ENCODE measurements at regions not wholly inside any gene's neighbourhood (a gene's known extent, or its start where the extent isn't known, plus 50 kb on each side); places are given as distances from the start of the nearest gene placed in this dataset.
"Not testable (repeated sequence)": the region's sequence is repeated elsewhere in the genome, so short reads cannot be mapped to it uniquely, and the experiment has no call there.

GRCh38 chr6:152821525-152821924 is 70.9 kb downstream of the VIP start:
- intact Hi-C loops (cut with micrococcal nuclease; ENCODE audit: unreplicated experiment) = no loop called here
- POLR2A ChIA-PET (ENCODE audit: unreplicated experiment) = no interaction called here
- H3K4me3 ChIP-seq = no peak overlapping the region
- H3K36me3 ChIP-seq (ENCODE audit: low read depth) = no peaks in the 10 kb centered on the region
- H3K9me2 ChIP-seq (ENCODE audit: insufficient read depth) = no peaks in the 10 kb centered on the region
- no peaks in the 10 kb centered on the region for H3F3A ChIP-seq (ENCODE audit: insufficient read depth, low read depth)
- no peaks in the 10 kb centered on the region for H3K4me1 ChIP-seq (replicated peaks; ENCODE audit: insufficient read depth)
- H3K27ac ChIP-seq = no peak overlapping the region
- DNase-seq = no peak
- H3K4me2 ChIP-seq = no peak overlapping the region
- no peaks in the 10 kb centered on the region for H3K27me3 ChIP-seq (ENCODE audit: insufficient read depth, low read depth)
- no peak for TF ChIP-seq CTCF (conservative IDR thresholded peaks at IDR 0.05)
- TF ChIP-seq EZH2 (IDR thresholded peaks at IDR 0.05; ENCODE audit: low read depth) = no peak
- H3K9me3 ChIP-seq (ENCODE audit: insufficient read depth, low read depth) = no peaks in the 10 kb centered on the region
- H3K79me2 ChIP-seq (ENCODE audit: low read depth) = no peaks in the 10 kb centered on the region
- H2AFZ ChIP-seq = 0 out of 2 replicates have a peak overlapping the region, but pooled peaks have one; percentile 33
- CTCF ChIA-PET = no interaction called here
- no TSS peak for BruUV-seq (replicated peaks)
- H4K20me1 ChIP-seq (ENCODE audit: insufficient read depth) = no peaks in the 10 kb centered on the region

- CTCF ChIA-PET = no interaction called here
- intact Hi-C loops (cut with micrococcal nuclease; ENCODE audit: unreplicated experiment) = no loop called here
- no peak for DNase-seq
- no peaks in the 10 kb centered on the region for H3K36me3 ChIP-seq (ENCODE audit: low read depth)
- H3K4me2 ChIP-seq = no peak overlapping the region
- H3K4me1 ChIP-seq (replicated peaks; ENCODE audit: insufficient read depth) = no peaks in the 10 kb centered on the region
- no peak overlapping the region for H2AFZ ChIP-seq
- H3K9me2 ChIP-seq (ENCODE audit: insufficient read depth) = no peaks in the 10 kb centered on the region
- BruUV-seq (replicated peaks) = no TSS peak
- no peaks in the 10 kb centered on the region for H3K79me2 ChIP-seq (ENCODE audit: low read depth)
- POLR2A ChIA-PET (ENCODE audit: unreplicated experiment) = no interaction called here
- no peak for TF ChIP-seq EZH2 (IDR thresholded peaks at IDR 0.05; ENCODE audit: low read depth)
- TF ChIP-seq CTCF (conservative IDR thresholded peaks at IDR 0.05) = no peak
- no peaks in the 10 kb centered on the region for H3F3A ChIP-seq (ENCODE audit: insufficient read depth, low read depth)
- H3K27ac ChIP-seq = no peak overlapping the region
- no peaks in the 10 kb centered on the region for H3K27me3 ChIP-seq (ENCODE audit: insufficient read depth, low read depth)
- no peaks in the 10 kb centered on the region for H4K20me1 ChIP-seq (ENCODE audit: insufficient read depth)
- no peak overlapping the region for H3K4me3 ChIP-seq
- H3K9me3 ChIP-seq (ENCODE audit: insufficient read depth, low read depth) = no peaks in the 10 kb centered on the region
These were observed 74.1 kb downstream of the VIP start for GRCh38 chr6:152824666-152825065.

- no peaks in the 10 kb centered on the region for H3K36me3 ChIP-seq (ENCODE audit: low read depth)
- ChIA-PET POLR2A (ENCODE audit: unreplicated experiment) (no interaction called here), CTCF (no interaction called here)
- no peaks in the 10 kb centered on the region for H3K9me3 ChIP-seq (ENCODE audit: insufficient read depth, low read depth)
- H2AFZ ChIP-seq = no peak overlapping the region
- TF ChIP-seq CTCF (conservative IDR thresholded peaks at IDR 0.05) (no peak), EZH2 (IDR thresholded peaks at IDR 0.05; ENCODE audit: low read depth) (no peak)
- intact Hi-C loops (cut with micrococcal nuclease; ENCODE audit: unreplicated experiment) = no loop called here
- H4K20me1 ChIP-seq (ENCODE audit: insufficient read depth) = no peaks in the 10 kb centered on the region
- H3K4me3 ChIP-seq = no peak overlapping the region
- no peak for DNase-seq
- no peaks in the 10 kb centered on the region for H3K27me3 ChIP-seq (ENCODE audit: insufficient read depth, low read depth)
- no peaks in the 10 kb centered on the region for H3F3A ChIP-seq (ENCODE audit: insufficient read depth, low read depth)
- BruUV-seq (replicated peaks) = no TSS peak
- H3K79me2 ChIP-seq (ENCODE audit: low read depth) = no peaks in the 10 kb centered on the region
- no peak overlapping the region for H3K4me2 ChIP-seq
- no peaks in the 10 kb centered on the region for H3K9me2 ChIP-seq (ENCODE audit: insufficient read depth)
- H3K27ac ChIP-seq = no peak overlapping the region
- H3K4me1 ChIP-seq (replicated peaks; ENCODE audit: insufficient read depth) = no peaks in the 10 kb centered on the region
These were observed 77.8 kb downstream of the VIP start for GRCh38 chr6:152828431-152828830.

- H3F3A ChIP-seq (ENCODE audit: insufficient read depth, low read depth); H2AFZ ChIP-seq; H3K36me3 ChIP-seq (ENCODE audit: low read depth); H3K9me2 ChIP-seq (ENCODE audit: insufficient read depth); H3K9me3 ChIP-seq (ENCODE audit: insufficient read depth, low read depth); DNase-seq; H3K4me2 ChIP-seq; H3K4me1 ChIP-seq (replicated peaks; ENCODE audit: insufficient read depth); POLR2A ChIA-PET (ENCODE audit: unreplicated experiment); BruUV-seq (replicated peaks); H3K4me3 ChIP-seq; intact Hi-C loops (cut with micrococcal nuclease; ENCODE audit: unreplicated experiment); H3K27ac ChIP-seq; H3K79me2 ChIP-seq (ENCODE audit: low read depth); H3K27me3 ChIP-seq (ENCODE audit: insufficient read depth, low read depth); CTCF ChIA-PET; H4K20me1 ChIP-seq (ENCODE audit: insufficient read depth): not testable (repeated sequence)
These were observed 83.8 kb downstream of the VIP start for GRCh38 chr6:152834366-152834765.
